Kidney (tissue), 13 donors: ENCODE measurements at regions not wholly inside any gene's neighbourhood (a gene's known extent, or its start where the extent isn't known, plus 50 kb on each side); places are given as distances from the start of the nearest gene placed in this dataset.
A peak's percentile ranks its signal among the peaks of the same experiment; 100 is the strongest.

Source experiments
- DNase-seq, 5 donors: peaks; one replicate each; pipeline ENCODE4 v3.0.0-alpha.2; 2013 to 2020
- FAIRE-seq: peaks from 2 replicates; lab custom pipeline; 2012; peaks lifted over from hg19 to GRCh38; lab: Jason Lieb, UNC
- H3K27ac ChIP-seq, 2 donors: one replicate each; pipeline ENCODE4 v1.7.0; 2013; ENCODE audit warnings: low read depth in 2 of 2, low read length in 2 of 2, inconsistent platforms in 1 of 2
- H3K27me3 ChIP-seq: one replicate; pipeline ENCODE4 v1.7.1; 2013; ENCODE audit warnings: low read length, inconsistent platforms; ENCODE audit not compliant: control insufficient read depth, insufficient read depth
- H3K36me3 ChIP-seq, 3 donors: one replicate each; pipeline versions ENCODE4 v1.7.0 to v1.7.1; 2013; ENCODE audit warnings: low read length in 3 of 3, control low read depth in 1 of 3, inconsistent platforms in 1 of 3; ENCODE audit not compliant: insufficient read depth in 3 of 3, control insufficient read depth in 2 of 3
- H3K4me1 ChIP-seq, 3 donors: one replicate each; pipeline versions ENCODE4 v1.7.0 to v1.7.1; 2013; ENCODE audit warnings: low read length in 3 of 3, inconsistent platforms in 1 of 3, low read depth in 1 of 3; ENCODE audit not compliant: control insufficient read depth in 2 of 3, insufficient read depth in 2 of 3
- H3K4me3 ChIP-seq, 3 donors: one replicate each; pipeline versions ENCODE4 v1.7.0 to v1.8.1; 2013; ENCODE audit warnings: low read length in 3 of 3, control low read depth in 1 of 3, inconsistent platforms in 1 of 3
- H3K9ac ChIP-seq, 3 donors: one replicate each; pipeline versions ENCODE4 v1.7.0 to v1.7.1; 2013; ENCODE audit warnings: low read length in 3 of 3, control low read depth in 1 of 3, inconsistent platforms in 1 of 3
- H3K9me3 ChIP-seq, 3 donors: one replicate each; pipeline versions ENCODE4 v1.7.0 to v1.7.1; 2013; ENCODE audit warnings: low read length in 3 of 3, control low read depth in 1 of 3, inconsistent platforms in 1 of 3; ENCODE audit not compliant: control insufficient read depth in 2 of 3, insufficient read depth in 1 of 3
- intact Hi-C: fragments of 100-400 bp; cut with DNase I; formaldehyde crosslinking; loops from one replicate; pipeline ENCODE4 v1.11.1; 2022
- TF ChIP-seq, protein P1 (sequence below): IDR thresholded peaks from 3 replicates; pipeline ENCODE4 v1.5.1; 2012; ENCODE audit warnings: mild to moderate bottlenecking, moderate library complexity, borderline replicate concordance; ENCODE audit not compliant: insufficient read depth; ENCODE audit errors: extremely low read depth
- donor health status: control.
- donor health status: control.
- donor health status: control.
- donor health status: control.
- donor health status: control.
- donor health status: DM: yes; HTN: yes; CAD: no.
- donor health status: Normal renal cell carcinoma (clear cell type).

DNA sequence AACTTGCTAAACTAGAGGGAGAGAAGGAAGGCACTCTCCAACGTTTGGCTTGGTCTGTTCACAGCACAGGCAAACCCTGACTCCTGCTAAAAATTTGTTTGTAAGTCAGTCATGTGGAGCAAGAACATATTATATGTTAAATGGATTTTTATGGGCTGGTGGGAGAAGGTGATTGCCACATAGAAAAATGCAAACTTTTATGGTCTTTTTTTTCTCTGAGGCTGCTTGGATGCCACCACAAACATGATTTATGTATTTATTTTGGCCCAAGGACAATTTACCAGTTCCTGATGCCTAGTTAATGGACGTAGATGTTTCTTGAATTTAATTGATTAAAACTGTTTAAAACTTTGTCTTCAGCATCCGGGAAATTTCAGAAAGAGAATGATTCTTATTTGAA, 274.2 kb upstream of the MYOCD start:
- no peak overlapping the region for H3K4me3 ChIP-seq
- H3K4me1 ChIP-seq, result no peaks in the 10 kb centered on the region
- TF ChIP-seq, protein P1, sequence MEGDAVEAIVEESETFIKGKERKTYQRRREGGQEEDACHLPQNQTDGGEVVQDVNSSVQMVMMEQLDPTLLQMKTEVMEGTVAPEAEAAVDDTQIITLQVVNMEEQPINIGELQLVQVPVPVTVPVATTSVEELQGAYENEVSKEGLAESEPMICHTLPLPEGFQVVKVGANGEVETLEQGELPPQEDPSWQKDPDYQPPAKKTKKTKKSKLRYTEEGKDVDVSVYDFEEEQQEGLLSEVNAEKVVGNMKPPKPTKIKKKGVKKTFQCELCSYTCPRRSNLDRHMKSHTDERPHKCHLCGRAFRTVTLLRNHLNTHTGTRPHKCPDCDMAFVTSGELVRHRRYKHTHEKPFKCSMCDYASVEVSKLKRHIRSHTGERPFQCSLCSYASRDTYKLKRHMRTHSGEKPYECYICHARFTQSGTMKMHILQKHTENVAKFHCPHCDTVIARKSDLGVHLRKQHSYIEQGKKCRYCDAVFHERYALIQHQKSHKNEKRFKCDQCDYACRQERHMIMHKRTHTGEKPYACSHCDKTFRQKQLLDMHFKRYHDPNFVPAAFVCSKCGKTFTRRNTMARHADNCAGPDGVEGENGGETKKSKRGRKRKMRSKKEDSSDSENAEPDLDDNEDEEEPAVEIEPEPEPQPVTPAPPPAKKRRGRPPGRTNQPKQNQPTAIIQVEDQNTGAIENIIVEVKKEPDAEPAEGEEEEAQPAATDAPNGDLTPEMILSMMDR, result no peak
- intact Hi-C loops, result no loop called here
- FAIRE-seq (no peak), DNase-seq (no peak)
- no peaks in the 10 kb centered on the region for H3K36me3 ChIP-seq
- no peaks in the 10 kb centered on the region for H3K9me3 ChIP-seq
- H3K9ac ChIP-seq, result no peak overlapping the region
- H3K27me3 ChIP-seq, result no peaks in the 10 kb centered on the region
- H3K27ac ChIP-seq, result no peak overlapping the region

DNA sequence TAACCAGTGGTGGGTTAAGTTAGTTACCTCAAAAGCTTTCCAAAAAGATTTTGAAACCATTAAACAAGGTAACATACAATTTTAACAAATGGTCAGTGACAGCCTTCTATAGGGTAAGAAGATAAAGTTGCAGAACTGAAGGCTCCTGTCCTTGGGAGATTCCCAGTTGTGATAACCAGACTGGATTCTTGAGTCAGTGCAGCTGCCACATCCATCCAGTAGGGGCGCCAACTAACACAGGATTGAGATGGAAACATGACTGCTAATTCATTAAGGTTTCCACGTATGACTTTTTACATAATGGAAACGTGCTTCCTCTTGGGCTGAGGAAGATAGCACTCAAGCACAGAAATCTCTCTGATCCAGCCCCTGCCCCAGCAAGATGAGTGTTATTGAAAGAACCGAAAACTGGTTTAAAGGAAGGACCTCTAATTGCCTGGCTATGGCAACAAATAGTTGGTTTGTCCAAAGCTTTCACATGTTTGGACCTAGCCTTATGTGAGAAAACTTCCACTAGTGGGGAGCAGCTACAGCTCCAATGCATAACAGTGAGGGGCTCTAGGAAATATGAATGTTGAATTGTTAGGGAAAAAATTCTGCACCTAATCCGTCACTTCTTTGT, 269.8 kb upstream of the MYOCD start:
- DNase-seq, result no peak
- H3K36me3 ChIP-seq, result no peaks in the 10 kb centered on the region
- H3K9me3 ChIP-seq, result no peaks in the 10 kb centered on the region
- TF ChIP-seq, protein P1, result peak; percentile 24
- no peak overlapping the region for H3K4me3 ChIP-seq
- H3K27ac ChIP-seq, result no peak overlapping the region
- intact Hi-C loops, result no loop called here
- no peak for FAIRE-seq
- H3K9ac ChIP-seq, result no peak overlapping the region
- H3K4me1 ChIP-seq, result no peaks in the 10 kb centered on the region
- H3K27me3 ChIP-seq, result no peaks in the 10 kb centered on the region

DNA sequence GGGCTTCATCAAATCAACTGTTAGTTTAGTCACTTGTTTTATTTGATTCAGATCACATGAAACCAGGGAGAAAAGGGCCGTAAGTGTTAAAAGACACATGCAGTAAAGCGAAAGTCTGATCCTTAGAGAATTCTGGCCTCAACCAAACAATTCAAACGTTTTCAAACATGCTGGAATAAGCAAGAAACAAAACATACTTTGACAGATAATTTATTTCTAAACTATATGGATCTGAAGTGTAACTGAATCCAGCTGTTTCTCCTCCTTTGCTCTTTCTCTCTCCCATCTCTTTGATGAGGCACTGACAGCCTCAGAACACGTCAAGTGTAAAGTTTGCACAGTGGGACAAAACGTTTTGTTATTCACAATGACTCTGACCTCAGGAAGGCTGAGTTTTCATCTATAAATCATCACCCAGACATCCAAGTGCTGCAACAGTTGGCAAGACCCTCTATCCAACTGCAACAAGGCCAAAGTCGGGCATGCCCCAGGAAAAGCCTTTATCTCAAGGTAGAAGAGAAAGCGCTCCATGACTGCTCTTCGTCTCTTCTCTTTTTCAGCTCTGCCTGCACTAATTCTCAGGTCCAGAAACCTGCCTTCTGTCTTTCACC, 267.1 kb upstream of the MYOCD start:
- Histone ChIP-seq H3K9ac (no peak overlapping the region), H3K9me3 (no peaks in the 10 kb centered on the region), H3K4me1 (no peaks in the 10 kb centered on the region), H3K27me3 (no peaks in the 10 kb centered on the region), H3K27ac (no peak overlapping the region), H3K4me3 (no peak overlapping the region), H3K36me3 (no peaks in the 10 kb centered on the region)
- TF ChIP-seq, protein P1, result no peak
- intact Hi-C loops, result no loop called here
- peak in 2 of 5 donors; percentile 47 to 51 for DNase-seq
- no peak for FAIRE-seq
